Duodenal mucosa (tissue), 2 donors: ENCODE measurements at regions not wholly inside any gene's neighbourhood (a gene's known extent, or its start where the extent isn't known, plus 50 kb on each side); places are given as distances from the start of the nearest gene placed in this dataset.

ENCODE experiments used
- H3K27ac ChIP-seq: one replicate; pipeline ENCODE4 v1.7.0; 2013; ENCODE audit warnings: low read depth, low read length
- H3K27me3 ChIP-seq, 2 donors: one replicate each; pipeline ENCODE4 v1.7.0; 2013; ENCODE audit warnings: low read length in 2 of 2, control low read depth in 1 of 2; ENCODE audit not compliant: insufficient read depth in 2 of 2, control insufficient read depth in 1 of 2
- H3K36me3 ChIP-seq, 2 donors: one replicate each; pipeline ENCODE4 v1.7.0; 2013; ENCODE audit warnings: low read length in 2 of 2, control low read depth in 1 of 2; ENCODE audit not compliant: insufficient read depth in 2 of 2, control insufficient read depth in 1 of 2
- H3K4me1 ChIP-seq, 2 donors: one replicate each; pipeline ENCODE4 v1.7.0; 2013; ENCODE audit warnings: low read length in 2 of 2, control low read depth in 1 of 2; ENCODE audit not compliant: insufficient read depth in 2 of 2, control insufficient read depth in 1 of 2
- H3K4me3 ChIP-seq, 2 donors: one replicate each; pipeline ENCODE4 v1.7.0; 2013; ENCODE audit warnings: low read length in 2 of 2, low read depth in 1 of 2
- H3K9ac ChIP-seq, 2 donors: one replicate each; pipeline ENCODE4 v1.7.0; 2013; ENCODE audit warnings: low read length in 2 of 2, low read depth in 1 of 2
- H3K9me3 ChIP-seq, 2 donors: one replicate each; pipeline ENCODE4 v1.7.0; 2013; ENCODE audit warnings: low read length in 2 of 2, control low read depth in 1 of 2; ENCODE audit not compliant: control insufficient read depth in 1 of 2

- Histone ChIP-seq H3K27me3 (no peaks in the 10 kb centered on the region), H3K4me1 (peaks cover 0 to 5% of the 10 kb centered on the region in 2 donors), H3K36me3 (no peaks in the 10 kb centered on the region), H3K4me3 (no peak overlapping the region), H3K9ac (no peak overlapping the region), H3K27ac (no peak overlapping the region), H3K9me3 (no peaks in the 10 kb centered on the region)
Measured at GRCh38 chr10:3987143-3987974, 202.3 kb upstream of the KLF6 start.

DNA sequence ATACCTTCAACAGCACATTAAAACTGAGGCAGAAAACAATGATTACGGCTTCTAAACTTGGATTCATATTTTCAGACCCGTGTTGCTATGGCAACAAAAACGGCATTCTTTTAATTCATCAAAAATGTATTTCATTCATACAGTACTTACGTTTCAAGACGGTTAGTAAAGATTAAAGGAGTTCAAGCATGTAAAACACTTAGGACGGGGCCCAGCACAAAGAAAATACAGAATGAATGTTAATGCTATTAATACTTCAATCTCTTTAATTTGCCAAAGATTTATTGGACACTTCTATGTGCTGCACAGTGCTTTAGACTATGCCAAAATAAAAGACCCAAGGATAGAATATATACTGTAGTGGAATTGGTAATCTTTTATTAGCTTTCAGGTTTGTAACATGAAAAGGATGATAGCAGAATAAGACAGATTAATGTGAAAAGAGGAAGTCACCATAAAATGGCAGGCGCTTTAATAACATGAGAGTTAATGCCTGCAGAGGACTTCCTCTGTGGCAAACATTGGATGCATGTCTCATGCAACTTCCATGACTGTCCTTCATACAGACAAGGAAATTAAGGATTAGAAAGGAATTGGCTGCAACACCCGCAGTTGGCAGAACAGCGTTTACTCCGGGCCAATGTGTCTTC is 201.6 kb upstream of the KLF6 start:
- H3K27ac ChIP-seq: no peak overlapping the region
- no peak overlapping the region for H3K9ac ChIP-seq
- no peaks in the 10 kb centered on the region for H3K36me3 ChIP-seq
- no peaks in the 10 kb centered on the region for H3K27me3 ChIP-seq
- H3K9me3 ChIP-seq: no peaks in the 10 kb centered on the region
- no peak overlapping the region for H3K4me3 ChIP-seq
- peaks cover 0 to 5% of the 10 kb centered on the region in 2 donors for H3K4me1 ChIP-seq

DNA sequence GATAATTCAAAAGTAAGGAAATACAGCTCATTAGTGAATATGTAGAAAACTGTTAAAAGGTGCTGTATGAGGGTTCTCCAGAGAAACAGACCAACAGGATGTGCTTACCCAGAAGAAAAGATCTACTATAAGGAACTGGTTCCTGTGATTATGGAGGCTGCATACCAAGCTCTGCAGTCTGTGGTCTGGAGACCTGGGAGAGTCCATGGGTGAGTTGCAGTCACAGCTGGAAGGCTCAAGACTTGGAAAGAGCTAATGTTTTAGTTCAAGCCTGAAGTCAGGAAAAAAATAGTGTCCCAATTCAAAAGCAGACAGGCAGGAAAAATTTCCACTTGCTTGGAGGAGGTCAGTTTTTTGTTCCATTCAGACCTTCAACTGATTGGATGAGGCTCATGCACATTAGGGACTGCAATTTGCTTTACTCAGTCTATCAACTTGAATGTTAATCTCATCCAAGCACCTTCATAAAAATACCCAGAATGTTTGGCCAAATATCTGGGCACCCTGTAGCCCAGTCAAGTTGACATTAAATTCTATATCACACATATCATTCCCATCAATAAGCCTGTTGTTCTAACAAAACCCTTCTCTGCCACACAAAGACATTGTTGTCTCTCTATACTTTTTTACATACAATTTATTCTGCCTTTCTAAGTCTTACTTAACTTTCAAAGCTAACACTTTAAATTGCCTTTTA is 197.9 kb upstream of the KLF6 start:
- no peaks in the 10 kb centered on the region for H3K9me3 ChIP-seq
- peaks cover 0 to 10% of the 10 kb centered on the region in 2 donors for H3K4me1 ChIP-seq
- no peak overlapping the region for H3K9ac ChIP-seq
- H3K36me3 ChIP-seq: no peaks in the 10 kb centered on the region
- H3K27me3 ChIP-seq: no peaks in the 10 kb centered on the region
- no peak overlapping the region for H3K27ac ChIP-seq
- no peak overlapping the region for H3K4me3 ChIP-seq

DNA sequence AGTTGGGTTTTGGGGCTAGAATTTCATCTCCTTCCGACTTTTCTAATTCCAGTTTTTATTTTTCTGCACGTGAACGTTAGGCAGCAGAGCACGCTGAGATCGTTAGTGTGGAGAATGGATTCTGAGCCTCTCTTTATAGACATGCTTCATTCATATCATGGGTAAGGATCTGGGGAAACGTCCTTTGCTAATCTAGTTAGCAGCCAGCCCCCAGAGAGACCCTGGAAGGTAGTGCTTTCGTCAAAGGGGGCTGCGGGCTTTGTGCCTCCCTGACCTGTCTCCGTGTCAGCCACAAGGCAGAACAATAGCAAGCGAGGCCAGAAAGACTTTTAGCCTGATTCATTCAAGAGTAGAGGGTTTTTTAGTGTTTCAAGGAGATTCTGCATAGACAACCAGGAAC is 196.3 kb upstream of the KLF6 start:
- no peaks in the 10 kb centered on the region for H3K36me3 ChIP-seq
- H3K27ac ChIP-seq: no peak overlapping the region
- no peak overlapping the region for H3K4me3 ChIP-seq
- H3K27me3 ChIP-seq: no peaks in the 10 kb centered on the region
- no peak overlapping the region for H3K9ac ChIP-seq
- no peaks in the 10 kb centered on the region for H3K9me3 ChIP-seq
- H3K4me1 ChIP-seq: peaks cover 0 to 6% of the 10 kb centered on the region in 2 donors

DNA sequence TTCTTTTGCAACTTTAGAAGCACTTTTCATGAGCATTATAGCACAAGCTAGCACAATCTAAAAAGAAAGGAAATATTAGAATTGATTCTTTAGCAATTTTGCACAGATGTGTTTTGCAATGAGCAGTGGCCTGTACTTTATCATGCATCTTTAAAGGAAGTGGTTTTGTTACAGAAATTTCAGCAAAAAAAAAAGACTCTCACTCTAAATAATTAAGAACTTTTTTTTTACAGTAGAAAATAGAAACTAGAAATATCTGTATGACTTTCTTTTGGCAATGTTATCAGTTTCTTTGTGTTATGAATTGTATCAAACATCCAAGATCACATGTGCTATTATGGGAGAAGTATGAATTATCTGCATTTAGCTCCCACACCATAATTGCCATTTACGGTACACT is 195.7 kb upstream of the KLF6 start:
- no peaks in the 10 kb centered on the region for H3K36me3 ChIP-seq
- H3K27me3 ChIP-seq: no peaks in the 10 kb centered on the region
- no peak overlapping the region for H3K4me3 ChIP-seq
- H3K9me3 ChIP-seq: no peaks in the 10 kb centered on the region
- peaks cover 0 to 6% of the 10 kb centered on the region in 2 donors for H3K4me1 ChIP-seq
- H3K27ac ChIP-seq: no peak overlapping the region
- H3K9ac ChIP-seq: no peak overlapping the region

GRCh38 chr10:3980144-3980543 is 195.1 kb upstream of the KLF6 start:
- Histone ChIP-seq H3K4me1 (peaks cover 0 to 6% of the 10 kb centered on the region in 2 donors), H3K27me3 (no peaks in the 10 kb centered on the region), H3K9me3 (no peaks in the 10 kb centered on the region), H3K4me3 (no peak overlapping the region), H3K36me3 (no peaks in the 10 kb centered on the region), H3K9ac (no peak overlapping the region), H3K27ac (no peak overlapping the region)

DNA sequence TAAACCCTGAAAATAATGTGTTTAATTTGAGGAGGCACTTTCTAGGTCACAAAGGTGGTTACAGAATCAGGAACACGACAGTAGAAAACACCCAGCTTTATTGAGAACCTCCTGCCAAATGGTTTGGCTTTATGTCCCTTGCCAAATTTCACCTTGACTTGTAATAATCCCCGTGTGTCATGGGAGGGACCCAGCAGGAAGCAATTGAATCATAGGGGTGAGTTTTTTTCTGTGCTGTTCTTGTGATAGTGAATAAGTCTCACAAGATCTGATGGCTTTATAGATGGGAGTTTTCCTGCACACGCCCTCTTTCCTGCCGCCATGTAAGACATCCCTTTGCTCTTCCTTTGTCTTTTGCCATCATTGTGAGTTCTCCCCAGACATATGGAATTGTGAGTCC is 193.8 kb upstream of the KLF6 start:
- Histone ChIP-seq H3K36me3 (no peaks in the 10 kb centered on the region), H3K9ac (no peak overlapping the region), H3K4me3 (no peak overlapping the region), H3K4me1 (peaks cover 0 to 6% of the 10 kb centered on the region in 2 donors), H3K27me3 (no peaks in the 10 kb centered on the region), H3K27ac (no peak overlapping the region), H3K9me3 (no peaks in the 10 kb centered on the region)

- peaks cover 0 to 6% of the 10 kb centered on the region in 2 donors for H3K4me1 ChIP-seq
- no peak overlapping the region for H3K4me3 ChIP-seq
Measured at GRCh38 chr10:3978174-3978573, 193.2 kb upstream of the KLF6 start.

GRCh38 chr10:3977761-3978160 is 192.8 kb upstream of the KLF6 start:
- H3K27ac ChIP-seq: no peak overlapping the region
- H3K9me3 ChIP-seq: no peaks in the 10 kb centered on the region
- H3K4me1 ChIP-seq: peaks cover 0 to 6% of the 10 kb centered on the region in 2 donors
- no peaks in the 10 kb centered on the region for H3K27me3 ChIP-seq
- H3K9ac ChIP-seq: no peak overlapping the region
- no peak overlapping the region for H3K4me3 ChIP-seq
- no peaks in the 10 kb centered on the region for H3K36me3 ChIP-seq

More at GRCh38 chr10:3978174-3978573, 193.2 kb upstream of the KLF6 start:
- no peaks in the 10 kb centered on the region for H3K9me3 ChIP-seq
- no peaks in the 10 kb centered on the region for H3K36me3 ChIP-seq
- H3K27ac ChIP-seq: no peak overlapping the region
- no peak overlapping the region for H3K9ac ChIP-seq
- no peaks in the 10 kb centered on the region for H3K27me3 ChIP-seq

- Histone ChIP-seq H3K36me3 (no peaks in the 10 kb centered on the region), H3K4me1 (peaks cover 0 to 6% of the 10 kb centered on the region in 2 donors), H3K9ac (no peak overlapping the region), H3K9me3 (no peaks in the 10 kb centered on the region), H3K4me3 (no peak overlapping the region), H3K27ac (no peak overlapping the region), H3K27me3 (no peaks in the 10 kb centered on the region)
Measured at GRCh38 chr10:3976718-3977117, 191.7 kb upstream of the KLF6 start.
